HUES48 (cell line): ENCODE measurements at regions not wholly inside any gene's neighbourhood (a gene's known extent, or its start where the extent isn't known, plus 50 kb on each side); places are given as distances from the start of the nearest gene placed in this dataset.

Source experiments
- H3K27ac ChIP-seq: one replicate; pipeline ENCODE4 v1.7.0; 2013; ENCODE audit warnings: low read depth, low read length, inconsistent platforms
- H3K27me3 ChIP-seq: 2 replicates; pipeline ENCODE4 v1.6.1; 2013; ENCODE audit warnings: mild to moderate bottlenecking, low read length; ENCODE audit not compliant: control insufficient read depth, insufficient read depth
- H3K36me3 ChIP-seq: 2 replicates; pipeline ENCODE4 v1.6.1; 2013; ENCODE audit warnings: low read length; ENCODE audit not compliant: control insufficient read depth, insufficient read depth
- H3K4me1 ChIP-seq: 2 replicates; pipeline ENCODE4 v1.6.1; 2013; ENCODE audit warnings: mild to moderate bottlenecking, low read length; ENCODE audit not compliant: control insufficient read depth, insufficient read depth
- H3K4me3 ChIP-seq: 2 replicates; pipeline ENCODE4 v1.5.1; 2013; ENCODE audit warnings: mild to moderate bottlenecking, low read depth, low read length
- H3K9ac ChIP-seq: 2 replicates; pipeline ENCODE4 v1.6.1; 2013; ENCODE audit warnings: mild to moderate bottlenecking, low read depth, low read length, moderate library complexity
- H3K9me3 ChIP-seq: 2 replicates; pipeline ENCODE4 v1.6.1; 2013; ENCODE audit warnings: low read length; ENCODE audit not compliant: control insufficient read depth, insufficient read depth

DNA sequence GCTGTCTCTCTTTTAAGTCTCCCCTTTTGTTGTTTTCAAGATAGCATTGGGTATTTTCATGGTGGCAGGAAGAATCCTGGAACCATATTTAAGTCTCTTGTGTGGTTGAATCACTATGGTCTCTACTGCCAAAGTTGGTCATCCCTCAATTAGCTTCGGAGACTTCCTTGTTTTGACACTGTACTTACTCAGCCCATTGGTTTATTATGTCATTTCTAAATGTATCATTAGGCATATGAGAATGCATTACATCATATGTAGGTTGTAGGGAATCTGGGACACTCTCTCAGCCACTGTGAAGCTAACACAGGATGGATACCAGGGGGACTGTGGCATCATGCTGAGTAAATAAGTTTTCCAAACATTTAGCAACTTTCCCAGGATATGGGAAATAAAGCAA, 211.8 kb downstream of the DTHD1 start:
- Histone ChIP-seq H3K9me3 (no peaks in the 10 kb centered on the region), H3K4me1 (no peaks in the 10 kb centered on the region), H3K9ac (no peak overlapping the region), H3K27me3 (no peaks in the 10 kb centered on the region), H3K36me3 (no peaks in the 10 kb centered on the region), H3K27ac (no peak overlapping the region), H3K4me3 (no peak overlapping the region)

DNA sequence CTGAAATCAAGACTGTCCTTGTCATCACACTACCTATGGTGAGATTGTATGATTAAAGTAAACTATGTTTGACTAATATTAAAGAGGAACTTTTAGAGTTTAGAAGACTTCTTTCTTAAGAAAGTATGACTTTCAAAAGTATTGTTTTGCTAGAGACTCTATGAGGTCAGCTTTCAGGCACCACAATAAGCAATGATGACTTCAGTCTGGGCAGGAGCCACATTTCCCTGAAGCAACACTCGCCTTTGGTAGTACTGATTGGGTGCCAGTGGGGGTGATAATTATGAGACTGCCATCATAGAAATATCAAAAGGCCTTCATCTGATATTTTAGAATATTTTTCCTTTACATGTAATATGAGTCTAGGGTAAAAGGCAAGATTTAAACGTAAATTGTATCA, 212.6 kb downstream of the DTHD1 start:
- Histone ChIP-seq H3K27ac (no peak overlapping the region), H3K27me3 (no peaks in the 10 kb centered on the region), H3K4me3 (no peak overlapping the region), H3K36me3 (no peaks in the 10 kb centered on the region), H3K4me1 (no peaks in the 10 kb centered on the region), H3K9me3 (no peaks in the 10 kb centered on the region), H3K9ac (no peak overlapping the region)

DNA sequence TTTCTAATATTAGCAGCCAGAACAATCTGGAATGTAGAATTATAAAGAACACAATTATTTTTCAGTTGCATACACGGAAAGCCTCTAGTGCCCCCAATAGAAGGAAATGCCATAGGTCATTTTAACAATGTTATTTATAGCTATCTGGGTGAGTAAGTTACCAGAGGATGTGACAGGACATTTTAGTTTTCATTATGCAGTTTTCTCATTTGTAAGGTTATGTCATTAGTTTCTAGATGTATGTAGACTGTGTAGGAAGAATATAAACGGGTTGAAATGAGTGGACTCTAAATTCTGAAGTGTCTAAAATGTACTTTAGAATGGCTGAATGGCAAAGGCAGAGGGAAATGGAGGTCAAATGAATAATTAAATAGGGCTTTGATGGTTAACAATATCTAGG, 213.3 kb downstream of the DTHD1 start:
- Histone ChIP-seq H3K9me3 (no peaks in the 10 kb centered on the region), H3K36me3 (no peaks in the 10 kb centered on the region), H3K4me1 (no peaks in the 10 kb centered on the region), H3K27ac (no peak overlapping the region), H3K4me3 (no peak overlapping the region), H3K27me3 (no peaks in the 10 kb centered on the region), H3K9ac (no peak overlapping the region)

- H3K27ac ChIP-seq = no peak overlapping the region
- no peaks in the 10 kb centered on the region for H3K9me3 ChIP-seq
- no peaks in the 10 kb centered on the region for H3K4me1 ChIP-seq
- H3K27me3 ChIP-seq = no peaks in the 10 kb centered on the region
- H3K36me3 ChIP-seq = no peaks in the 10 kb centered on the region
- no peak overlapping the region for H3K4me3 ChIP-seq
- H3K9ac ChIP-seq = no peak overlapping the region
Observed at GRCh38 chr4:36502350-36502749, 220.9 kb downstream of the DTHD1 start.

- H3K9ac ChIP-seq = no peak overlapping the region
- H3K4me3 ChIP-seq = no peak overlapping the region
- H3K27ac ChIP-seq = no peak overlapping the region
- H3K36me3 ChIP-seq = no peaks in the 10 kb centered on the region
- H3K4me1 ChIP-seq = peaks cover 6% of the 10 kb centered on the region; the same call in 1 of the 2 replicates
- H3K9me3 ChIP-seq = no peaks in the 10 kb centered on the region
- no peaks in the 10 kb centered on the region for H3K27me3 ChIP-seq
Observed at GRCh38 chr4:36508394-36508793, 227.0 kb downstream of the DTHD1 start.

- Histone ChIP-seq H3K27ac (no peak overlapping the region), H3K36me3 (no peaks in the 10 kb centered on the region), H3K27me3 (no peaks in the 10 kb centered on the region), H3K9ac (no peak overlapping the region), H3K4me1 (peaks cover 6% of the 10 kb centered on the region; the same call in 1 of the 2 replicates), H3K4me3 (no peak overlapping the region), H3K9me3 (no peaks in the 10 kb centered on the region)
Observed at GRCh38 chr4:36509845-36510244, 228.4 kb downstream of the DTHD1 start.

DNA sequence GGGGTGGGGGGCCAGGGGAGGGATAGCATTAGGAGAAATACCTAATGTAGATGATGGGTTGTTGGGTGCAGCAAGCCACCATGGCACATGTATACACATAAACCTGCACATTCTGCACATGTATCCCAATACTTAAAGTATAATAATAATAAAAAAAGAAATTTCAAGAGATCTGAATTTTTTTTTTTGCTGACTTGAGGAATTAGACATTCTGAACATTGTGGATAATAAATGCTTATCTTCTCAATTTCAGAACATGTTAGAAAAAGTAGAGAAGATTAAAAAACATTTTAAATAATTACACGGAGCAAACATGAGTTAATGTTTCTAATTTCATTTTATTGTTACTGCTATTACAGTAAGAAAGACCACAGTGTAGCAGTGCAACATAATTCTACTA, 230.4 kb downstream of the DTHD1 start:
- Histone ChIP-seq H3K27me3 (no peaks in the 10 kb centered on the region), H3K27ac (no peak overlapping the region), H3K9ac (no peak overlapping the region), H3K4me3 (no peak overlapping the region), H3K9me3 (no peaks in the 10 kb centered on the region), H3K4me1 (peaks cover 6% of the 10 kb centered on the region; the same call in 1 of the 2 replicates), H3K36me3 (no peaks in the 10 kb centered on the region)

GRCh38 chr4:36516522-36517095, 235.2 kb downstream of the DTHD1 start:
- Histone ChIP-seq H3K36me3 (no peaks in the 10 kb centered on the region), H3K27me3 (no peaks in the 10 kb centered on the region), H3K27ac (no peak overlapping the region), H3K4me3 (no peak overlapping the region), H3K4me1 (no peaks in the 10 kb centered on the region), H3K9ac (no peak overlapping the region), H3K9me3 (no peaks in the 10 kb centered on the region)

GRCh38 chr4:36523182-36523581, 241.8 kb downstream of the DTHD1 start:
- Histone ChIP-seq H3K36me3 (no peaks in the 10 kb centered on the region), H3K27me3 (no peaks in the 10 kb centered on the region), H3K4me1 (peaks cover 13% of the 10 kb centered on the region; the same call in 1 of the 2 replicates), H3K4me3 (no peak overlapping the region), H3K9ac (no peak overlapping the region), H3K27ac (no peak overlapping the region), H3K9me3 (no peaks in the 10 kb centered on the region)

DNA sequence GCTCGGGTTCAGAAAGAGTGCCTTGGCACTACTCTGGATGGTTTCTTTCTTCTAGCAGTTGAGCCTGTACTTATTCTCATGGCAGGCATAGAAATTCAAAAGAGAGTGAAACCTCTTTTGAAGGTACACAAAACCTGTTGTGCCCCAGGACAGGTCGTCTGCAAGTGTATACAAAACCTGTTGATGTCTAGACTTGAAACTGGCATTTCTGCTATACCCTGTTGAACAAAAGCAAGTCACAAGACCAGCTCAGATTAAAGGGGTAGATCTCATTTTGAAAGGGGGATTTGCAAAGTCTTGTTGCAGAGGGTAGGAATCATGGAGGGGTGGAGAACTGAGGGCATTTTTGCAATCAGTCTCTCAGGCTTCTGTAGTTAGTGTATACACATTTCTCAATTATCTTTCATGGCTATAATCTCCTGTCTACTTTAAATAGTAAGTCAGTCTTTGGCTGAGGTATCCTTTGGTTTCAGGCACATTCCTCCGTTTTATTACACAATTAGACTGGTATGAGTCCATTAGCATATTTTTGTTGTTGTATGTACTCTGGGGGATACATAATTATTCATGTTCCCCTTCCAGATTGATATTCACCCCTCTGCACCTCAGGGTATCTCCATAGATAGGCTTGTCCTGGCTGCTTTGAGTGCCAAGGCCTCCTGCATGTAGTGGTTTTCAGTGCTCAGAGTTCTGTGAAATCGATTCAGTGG, 251.4 kb downstream of the DTHD1 start:
- H3K4me1 ChIP-seq = no peaks in the 10 kb centered on the region; the same call in 1 of the 2 replicates
- no peak overlapping the region for H3K4me3 ChIP-seq
- H3K9ac ChIP-seq = no peak overlapping the region
- no peaks in the 10 kb centered on the region for H3K36me3 ChIP-seq
- H3K27ac ChIP-seq = no peak overlapping the region
- peaks cover 5% of the 10 kb centered on the region; the same call in 1 of the 2 replicates for H3K9me3 ChIP-seq
- no peaks in the 10 kb centered on the region for H3K27me3 ChIP-seq

DNA sequence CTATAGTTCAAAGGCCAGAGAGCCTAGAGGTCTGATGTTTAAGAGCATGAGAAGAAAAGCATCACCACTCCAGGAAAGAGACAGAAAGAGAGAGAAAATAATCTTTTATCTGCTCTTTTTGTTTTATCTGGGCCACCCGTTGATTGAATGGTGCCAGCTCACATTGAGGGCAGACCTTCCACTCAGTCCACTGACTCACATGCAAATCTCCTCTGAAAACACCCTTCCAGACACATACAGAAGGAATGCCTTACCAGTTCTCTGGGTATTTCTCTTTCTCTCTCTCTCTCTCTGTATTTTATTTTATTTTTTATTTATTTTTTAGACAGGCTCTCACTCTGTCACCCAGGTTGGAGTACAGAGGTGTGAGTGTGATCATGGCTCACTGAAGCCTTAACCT, 252.5 kb downstream of the DTHD1 start:
- no peaks in the 10 kb centered on the region; the same call in 1 of the 2 replicates for H3K4me1 ChIP-seq
- H3K27me3 ChIP-seq = no peaks in the 10 kb centered on the region
- H3K27ac ChIP-seq = no peak overlapping the region
- H3K9me3 ChIP-seq = peaks cover 5% of the 10 kb centered on the region; the same call in 1 of the 2 replicates
- no peaks in the 10 kb centered on the region for H3K36me3 ChIP-seq
- no peak overlapping the region for H3K9ac ChIP-seq
- no peak overlapping the region for H3K4me3 ChIP-seq
